Inferior parietal cortex (tissue), 1 donor: ENCODE measurements at regions not wholly inside any gene's neighbourhood (a gene's known extent, or its start where the extent isn't known, plus 50 kb on each side); places are given as distances from the start of the nearest gene placed in this dataset.
A peak's percentile ranks its signal among the peaks of the same experiment; 100 is the strongest.

Experiments used
- DNase-seq: peaks from one replicate; pipeline ENCODE4 v3.0.0-alpha.2; 2016; ENCODE audit errors: extremely low spot score

DNA sequence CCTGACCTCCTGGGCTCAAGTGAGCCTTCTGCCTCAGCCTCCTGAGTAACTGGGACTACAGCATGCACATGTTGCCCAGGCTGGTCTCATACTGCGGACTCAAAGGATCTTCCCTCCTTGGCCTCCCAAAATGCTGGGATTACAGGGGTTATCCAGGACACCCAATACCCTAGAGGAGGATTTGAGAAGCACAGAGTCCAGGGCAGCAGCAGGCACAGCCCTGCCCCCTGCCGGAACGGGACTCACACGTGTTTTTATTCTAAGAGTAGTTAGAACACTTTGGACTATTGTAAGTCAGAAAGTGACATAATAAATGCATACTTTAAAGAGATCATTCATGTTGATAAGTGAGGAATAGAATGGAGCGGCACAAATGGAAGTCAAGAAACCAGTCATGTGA is 80.2 kb downstream of the C6orf118 start:
- DNase-seq = no peak

DNA sequence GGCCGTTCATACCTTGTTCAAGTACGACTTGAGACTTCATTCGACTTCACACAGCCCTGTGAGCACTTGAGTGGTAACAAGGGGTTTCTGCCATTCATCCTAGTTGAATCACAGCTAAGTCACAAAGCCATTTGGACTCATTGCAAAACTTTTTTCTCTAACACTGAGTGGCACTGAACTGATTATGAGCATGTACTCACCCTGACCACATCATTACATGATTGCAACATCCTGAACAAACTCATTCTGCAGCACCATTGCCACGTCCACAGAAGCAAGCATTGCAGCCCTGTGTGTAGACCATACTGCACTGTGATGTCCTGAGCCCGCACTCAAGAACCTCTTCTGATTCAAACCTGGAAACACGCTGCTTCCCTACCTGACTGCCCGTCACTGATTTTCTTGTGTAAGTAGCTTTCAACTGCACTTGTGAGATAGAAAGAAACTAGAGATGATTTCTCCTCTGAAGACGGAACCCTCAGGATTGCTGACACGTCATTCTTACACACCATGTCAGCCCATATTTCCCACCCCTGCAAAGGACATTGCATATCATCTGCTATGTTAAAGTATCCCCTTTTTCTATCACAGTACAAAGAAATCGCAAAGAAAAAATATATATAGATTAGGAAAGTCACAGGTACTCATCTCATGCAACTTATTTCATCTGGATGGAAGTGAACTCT is 81.6 kb downstream of the C6orf118 start:
- DNase-seq = no peak

DNA sequence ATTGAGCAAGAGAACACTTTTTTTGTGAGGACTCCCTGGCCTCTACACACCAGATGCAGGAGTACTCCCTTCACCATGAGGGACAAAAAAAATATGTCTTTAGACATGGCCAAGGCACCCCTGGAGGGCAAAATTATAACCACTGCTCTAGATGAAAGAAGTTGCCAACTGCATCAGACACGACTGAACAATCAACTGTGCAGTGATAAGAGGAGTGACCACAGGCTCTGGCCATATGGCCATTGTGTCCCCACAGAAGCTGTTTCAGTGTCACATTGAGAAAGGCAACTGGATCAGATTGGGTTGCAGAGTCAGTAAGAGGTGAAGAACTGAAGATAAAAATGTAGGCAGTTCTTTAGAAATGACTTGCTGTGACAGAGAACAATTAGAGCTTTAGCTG is 85.7 kb downstream of the C6orf118 start:
- no peak for DNase-seq

DNA sequence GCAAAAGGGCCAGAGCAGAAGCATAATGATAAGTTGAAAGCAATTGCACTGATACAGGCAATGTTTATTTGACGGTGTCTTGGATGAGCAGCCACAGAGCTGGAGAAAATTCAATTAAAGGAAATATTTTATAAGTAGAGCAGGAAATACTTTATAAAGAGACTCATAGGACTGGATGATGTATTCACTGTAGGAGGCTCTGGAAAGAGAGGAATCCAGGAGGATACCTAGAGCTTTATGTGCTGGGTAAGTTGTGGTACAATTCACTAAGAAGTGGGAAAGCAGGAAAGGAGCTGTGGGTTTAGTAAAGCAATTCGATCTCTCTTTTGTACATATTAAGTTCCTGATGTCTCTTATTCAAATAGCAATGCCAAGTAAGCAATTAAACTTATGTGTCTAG is 86.3 kb downstream of the C6orf118 start:
- no peak for DNase-seq

DNA sequence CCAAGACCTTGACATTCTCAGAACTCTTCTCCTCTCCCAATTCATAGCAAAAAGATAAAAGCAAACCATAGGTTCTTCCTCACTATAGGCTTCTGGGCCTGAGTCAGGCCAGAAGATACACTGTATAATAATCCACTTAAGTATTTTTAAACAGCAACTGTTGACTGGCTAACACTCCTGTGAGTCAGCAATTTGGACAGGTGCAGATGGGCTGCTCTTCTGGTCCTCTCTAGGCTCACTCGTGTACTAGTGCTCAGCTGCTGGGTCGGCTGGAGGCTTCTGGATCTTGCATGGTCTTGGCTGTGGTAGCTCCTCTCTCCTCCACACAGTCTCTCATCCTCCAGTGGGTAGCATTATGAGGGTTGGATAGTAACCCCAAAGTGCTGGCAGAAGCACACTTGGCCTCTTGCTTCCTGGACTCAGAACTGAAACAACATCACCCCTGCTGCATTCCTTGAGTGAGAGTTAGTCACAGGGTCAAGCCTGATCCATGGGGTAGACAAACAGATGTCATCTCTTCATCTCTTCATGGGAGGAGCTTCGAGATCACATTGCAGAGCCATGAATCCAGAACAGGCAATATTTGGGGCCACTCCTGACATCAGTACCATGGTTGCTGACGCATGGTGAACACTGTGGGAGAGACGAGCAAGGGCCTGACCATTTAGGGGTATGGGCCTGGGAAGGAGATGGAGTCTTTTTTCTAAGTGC is 86.9 kb downstream of the C6orf118 start:
- no peak for DNase-seq

GRCh38 chr6:165220045-165220444 is 89.4 kb downstream of the C6orf118 start:
- no peak for DNase-seq

DNA sequence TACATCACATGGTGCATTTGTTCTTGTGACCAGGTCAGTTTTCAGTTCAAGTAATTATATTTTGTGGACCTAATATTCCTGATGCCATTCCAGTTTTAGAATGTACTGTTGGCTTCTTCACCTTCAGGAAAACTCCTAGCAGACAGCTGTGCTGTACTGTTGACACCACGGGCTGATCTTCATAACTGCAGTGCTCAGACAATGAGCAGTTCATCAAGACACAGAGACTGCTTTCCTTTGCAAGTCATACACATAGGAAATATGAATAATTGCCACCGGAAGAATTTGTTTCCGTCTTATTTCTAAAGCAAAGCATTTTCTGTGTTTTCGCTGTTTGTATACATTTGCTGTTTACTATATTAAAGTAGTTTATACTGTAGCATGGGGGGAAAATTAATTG is 89.8 kb downstream of the C6orf118 start:
- DNase-seq = no peak

DNA sequence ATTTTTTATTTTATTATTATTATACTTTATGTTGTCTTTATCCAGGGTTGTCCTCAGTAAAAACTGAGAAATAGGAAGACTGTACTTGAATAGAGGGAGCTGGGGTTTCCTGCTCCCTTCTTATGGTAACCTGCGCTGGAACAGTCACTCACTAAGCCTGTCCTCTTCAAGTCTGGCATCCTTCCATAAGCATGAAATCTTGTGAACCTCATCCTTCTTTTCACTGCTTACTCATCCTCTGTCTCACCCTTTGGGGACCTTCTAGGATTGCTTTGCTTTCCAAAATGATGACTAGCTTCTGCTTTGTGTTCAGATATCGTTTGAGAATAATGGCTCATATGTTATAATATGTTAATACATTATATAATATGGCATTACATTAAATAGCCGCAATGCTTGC is 90.6 kb downstream of the C6orf118 start:
- DNase-seq = no peak

GRCh38 chr6:165206798-165207197 is 102.6 kb downstream of the C6orf118 start:
- no peak for DNase-seq

- DNase-seq = no peak
These were observed 103.8 kb downstream of the C6orf118 start for GRCh38 chr6:165205632-165206031.

GRCh38 chr6:165204807-165205545 is 104.4 kb downstream of the C6orf118 start:
- DNase-seq = no peak

- no peak for DNase-seq
These were observed 109.2 kb downstream of the C6orf118 start for GRCh38 chr6:165200178-165200577.

- no peak for DNase-seq
These were observed 117.9 kb downstream of the C6orf118 start for GRCh38 chr6:165191461-165191860.

DNA sequence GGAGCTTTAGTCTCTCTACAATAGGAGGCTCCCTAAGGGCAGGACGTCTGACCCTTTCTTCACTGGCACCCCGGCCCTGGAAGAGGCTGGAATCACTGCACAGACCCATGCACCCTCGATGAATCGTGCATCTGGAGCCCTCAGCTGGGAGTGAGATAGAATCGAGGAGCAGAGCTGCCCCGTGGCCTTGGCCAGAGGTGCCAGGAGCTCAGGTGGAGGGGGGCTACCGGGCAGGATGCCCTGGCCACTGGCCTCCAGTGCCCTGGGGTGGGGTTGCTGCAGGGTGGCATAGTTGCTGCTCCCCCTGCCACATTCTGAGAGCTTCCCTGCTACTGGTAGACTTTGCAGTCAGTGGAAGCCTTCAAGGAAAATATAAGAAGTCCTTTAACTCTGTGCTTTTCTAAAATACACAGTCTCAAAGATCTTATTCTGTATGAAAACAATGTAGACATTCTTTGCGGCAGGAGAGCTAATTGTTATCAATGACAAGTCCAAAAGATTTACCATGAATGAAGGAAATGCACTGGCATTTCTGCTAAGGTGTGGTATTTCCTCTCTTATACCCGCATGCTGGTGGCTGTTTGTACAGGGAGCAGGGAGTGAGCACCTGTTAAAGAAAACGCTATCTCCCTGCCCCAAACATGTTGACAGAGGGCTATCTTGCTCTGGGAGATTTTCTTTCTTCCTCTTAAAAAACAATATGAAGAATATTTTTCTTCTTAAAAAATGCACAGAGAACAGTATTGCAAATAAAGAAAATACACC is 122.8 kb downstream of the C6orf118 start:
- no peak for DNase-seq

- no peak for DNase-seq
These were observed 123.4 kb downstream of the C6orf118 start for GRCh38 chr6:165186041-165186440.

GRCh38 chr6:165184192-165184979 is 125.0 kb downstream of the C6orf118 start:
- peak; percentile 50 for DNase-seq

DNA sequence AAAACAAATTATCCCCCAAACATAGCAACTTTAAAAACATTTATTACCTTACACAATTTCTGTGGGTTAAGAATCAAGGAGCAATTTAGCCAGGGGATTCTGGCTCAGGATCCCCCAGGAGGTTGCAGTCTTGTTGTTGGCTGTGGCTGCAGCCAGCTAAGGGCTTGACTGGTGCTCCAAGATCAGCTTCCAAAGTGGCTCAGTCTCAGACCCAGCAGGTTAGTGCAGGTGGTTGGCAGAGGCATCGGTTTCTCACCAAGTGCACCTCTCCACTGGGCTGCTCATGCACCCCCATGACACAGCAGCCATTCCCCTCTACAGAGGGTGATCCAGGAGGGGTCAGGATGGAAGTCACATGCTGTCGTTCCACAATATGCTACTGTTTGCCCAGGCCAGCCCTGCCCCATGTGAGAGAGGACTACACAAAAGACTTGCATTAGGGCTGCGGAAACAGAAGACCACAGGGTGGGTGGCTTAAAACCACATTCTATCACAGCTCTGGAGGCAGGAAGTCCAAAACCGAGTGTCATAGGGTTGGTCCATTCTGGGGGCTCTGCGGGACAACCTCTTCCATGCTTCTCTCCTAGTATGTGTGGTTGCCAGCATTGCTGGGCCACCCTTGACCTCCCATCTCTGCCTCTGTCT is 125.8 kb downstream of the C6orf118 start:
- no peak for DNase-seq

GRCh38 chr6:165183071-165183470 is 126.3 kb downstream of the C6orf118 start:
- DNase-seq = no peak

- DNase-seq = peak; percentile 16
These were observed 127.4 kb downstream of the C6orf118 start for GRCh38 chr6:165181951-165182414.

DNA sequence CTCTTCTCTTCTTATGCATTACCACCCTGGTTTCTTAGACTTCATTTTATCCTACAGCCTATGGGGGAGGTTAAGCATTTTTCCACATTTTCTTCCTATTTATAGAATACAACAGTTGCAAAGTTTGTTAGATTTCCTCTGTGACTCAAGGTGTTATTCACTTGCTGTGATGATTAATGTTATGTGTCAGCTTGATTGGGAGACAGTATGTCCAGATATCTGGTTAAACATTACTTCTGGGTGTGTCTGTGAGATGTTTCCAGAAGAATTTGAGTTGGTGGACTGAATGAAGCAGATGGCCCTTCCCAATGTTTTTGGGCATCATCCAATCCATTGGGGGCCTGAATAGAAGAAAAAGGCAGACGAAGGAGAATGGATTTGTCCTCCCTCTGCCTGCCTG is 131.3 kb downstream of the C6orf118 start:
- DNase-seq = peak; percentile 30

- DNase-seq = no peak
These were observed 135.9 kb downstream of the C6orf118 start for GRCh38 chr6:165173484-165173883.
